BLaER1 (cell line): ENCODE measurements at regions not wholly inside any gene's neighbourhood (a gene's known extent, or its start where the extent isn't known, plus 50 kb on each side); places are given as distances from the start of the nearest gene placed in this dataset.

Source experiments
- H3K27ac ChIP-seq: shearing (Covaris generic); formaldehyde crosslinking; 2 replicates; pipeline ENCODE4 v1.8.1; 2022
- H3K27me3 ChIP-seq: shearing (Covaris generic); formaldehyde crosslinking; 2 replicates; pipeline ENCODE4 v1.8.1; 2022
- H3K36me3 ChIP-seq: shearing (Covaris generic); formaldehyde crosslinking; 2 replicates; pipeline ENCODE4 v1.8.1; 2022
- H3K4me1 ChIP-seq: shearing (Covaris generic); formaldehyde crosslinking; 2 replicates; pipeline ENCODE4 v1.8.1; 2022
- H3K4me2 ChIP-seq: shearing (Covaris generic); formaldehyde crosslinking; 2 replicates; pipeline ENCODE4 v1.8.1; 2022
- H3K4me3 ChIP-seq: shearing (Covaris generic); formaldehyde crosslinking; 2 replicates; pipeline ENCODE4 v1.8.1; 2022
- H3K9ac ChIP-seq: shearing (Covaris generic); formaldehyde crosslinking; 2 replicates; pipeline ENCODE4 v1.8.1; 2022
- H3K9me3 ChIP-seq: shearing (Covaris generic); formaldehyde crosslinking; 2 replicates; pipeline ENCODE4 v1.8.1; 2022
- H4K20me1 ChIP-seq: shearing (Covaris generic); formaldehyde crosslinking; 2 replicates; pipeline ENCODE4 v1.8.1; 2022
- Cebpa-rat ChIP-seq: shearing (Covaris generic); IDR thresholded peaks from 2 replicates; pipeline ENCODE4 v1.8.1; 2022

- H4K20me1 ChIP-seq = no peaks in the 10 kb centered on the region
- H3K4me1 ChIP-seq = no peaks in the 10 kb centered on the region
- no peak for TF ChIP-seq Cebpa-rat
Observed at GRCh38 chr7:156466955-156467625, 173.5 kb upstream of the RNF32 start.

DNA sequence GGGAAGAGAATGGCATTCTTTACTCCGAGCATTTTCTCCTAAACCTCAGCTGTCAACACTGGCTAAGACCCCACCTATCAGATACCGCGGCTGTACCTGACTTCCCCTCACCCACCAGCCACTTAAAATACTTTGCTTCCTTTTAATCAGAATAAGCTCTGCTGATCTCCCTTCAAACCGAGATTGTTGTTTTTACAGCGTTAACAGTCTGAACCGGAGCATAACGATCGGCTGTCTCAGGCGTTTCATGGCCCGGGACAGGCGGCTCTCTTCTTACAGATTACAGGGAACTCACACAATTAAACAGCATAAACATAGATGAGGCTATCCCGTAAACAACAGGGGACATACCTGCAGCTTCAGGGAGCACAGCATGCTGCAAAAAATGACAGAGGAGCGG is 174.3 kb upstream of the RNF32 start:
- Histone ChIP-seq H3K4me2 (no peak overlapping the region), H3K4me1 (no peaks in the 10 kb centered on the region), H3K9me3 (no peaks in the 10 kb centered on the region), H4K20me1 (no peaks in the 10 kb centered on the region), H3K4me3 (no peak overlapping the region), H3K9ac (no peak overlapping the region), H3K36me3 (no peaks in the 10 kb centered on the region), H3K27me3 (no peaks in the 10 kb centered on the region), H3K27ac (no peak overlapping the region)
- TF ChIP-seq Cebpa-rat = no peak

More at GRCh38 chr7:156466955-156467625, 173.5 kb upstream of the RNF32 start:
- H3K9me3 ChIP-seq = no peaks in the 10 kb centered on the region
- H3K9ac ChIP-seq = no peak overlapping the region
- H3K4me3 ChIP-seq = no peak overlapping the region
- H3K27ac ChIP-seq = no peak overlapping the region
- no peaks in the 10 kb centered on the region; the same call in 1 of the 2 replicates for H3K27me3 ChIP-seq
- H3K36me3 ChIP-seq = no peaks in the 10 kb centered on the region
- H3K4me2 ChIP-seq = no peak overlapping the region

- Histone ChIP-seq H3K4me3 (no peak overlapping the region), H3K9me3 (no peaks in the 10 kb centered on the region), H3K4me1 (no peaks in the 10 kb centered on the region), H3K27me3 (no peaks in the 10 kb centered on the region), H3K27ac (no peak overlapping the region), H3K4me2 (no peak overlapping the region), H4K20me1 (no peaks in the 10 kb centered on the region), H3K36me3 (no peaks in the 10 kb centered on the region), H3K9ac (no peak overlapping the region)
- TF ChIP-seq Cebpa-rat = no peak
Observed at GRCh38 chr7:156465186-156465585, 175.4 kb upstream of the RNF32 start.

- no peak overlapping the region for H3K27ac ChIP-seq
- no peak overlapping the region for H3K4me3 ChIP-seq
- H3K9ac ChIP-seq = no peak overlapping the region
- no peak overlapping the region for H3K4me2 ChIP-seq
- H3K4me1 ChIP-seq = no peaks in the 10 kb centered on the region
- H3K27me3 ChIP-seq = no peaks in the 10 kb centered on the region
- H3K9me3 ChIP-seq = no peaks in the 10 kb centered on the region
- H4K20me1 ChIP-seq = no peaks in the 10 kb centered on the region
- H3K36me3 ChIP-seq = no peaks in the 10 kb centered on the region
- no peak for TF ChIP-seq Cebpa-rat
Observed at GRCh38 chr7:156464339-156464738, 176.2 kb upstream of the RNF32 start.

GRCh38 chr7:156463280-156463679 is 177.3 kb upstream of the RNF32 start:
- no peaks in the 10 kb centered on the region for H3K4me1 ChIP-seq
- no peaks in the 10 kb centered on the region for H4K20me1 ChIP-seq
- no peak overlapping the region for H3K4me3 ChIP-seq
- no peaks in the 10 kb centered on the region for H3K9me3 ChIP-seq
- no peaks in the 10 kb centered on the region for H3K27me3 ChIP-seq
- H3K27ac ChIP-seq = no peak overlapping the region
- H3K36me3 ChIP-seq = no peaks in the 10 kb centered on the region
- H3K4me2 ChIP-seq = no peak overlapping the region
- no peak overlapping the region for H3K9ac ChIP-seq
- no peak for TF ChIP-seq Cebpa-rat

GRCh38 chr7:156461881-156462665 is 178.5 kb upstream of the RNF32 start:
- Histone ChIP-seq H4K20me1 (no peaks in the 10 kb centered on the region), H3K4me3 (no peak overlapping the region), H3K27ac (no peak overlapping the region), H3K27me3 (no peaks in the 10 kb centered on the region), H3K36me3 (no peaks in the 10 kb centered on the region), H3K9me3 (no peaks in the 10 kb centered on the region), H3K9ac (no peak overlapping the region), H3K4me1 (no peaks in the 10 kb centered on the region), H3K4me2 (no peak overlapping the region)
- no peak for TF ChIP-seq Cebpa-rat

- Histone ChIP-seq H3K4me1 (no peaks in the 10 kb centered on the region), H3K4me2 (no peak overlapping the region), H3K36me3 (no peaks in the 10 kb centered on the region), H3K9me3 (no peaks in the 10 kb centered on the region), H3K4me3 (no peak overlapping the region), H3K27me3 (no peaks in the 10 kb centered on the region), H4K20me1 (no peaks in the 10 kb centered on the region), H3K9ac (no peak overlapping the region), H3K27ac (no peak overlapping the region)
- TF ChIP-seq Cebpa-rat = no peak
Observed at GRCh38 chr7:156460858-156461627, 179.5 kb upstream of the RNF32 start.

DNA sequence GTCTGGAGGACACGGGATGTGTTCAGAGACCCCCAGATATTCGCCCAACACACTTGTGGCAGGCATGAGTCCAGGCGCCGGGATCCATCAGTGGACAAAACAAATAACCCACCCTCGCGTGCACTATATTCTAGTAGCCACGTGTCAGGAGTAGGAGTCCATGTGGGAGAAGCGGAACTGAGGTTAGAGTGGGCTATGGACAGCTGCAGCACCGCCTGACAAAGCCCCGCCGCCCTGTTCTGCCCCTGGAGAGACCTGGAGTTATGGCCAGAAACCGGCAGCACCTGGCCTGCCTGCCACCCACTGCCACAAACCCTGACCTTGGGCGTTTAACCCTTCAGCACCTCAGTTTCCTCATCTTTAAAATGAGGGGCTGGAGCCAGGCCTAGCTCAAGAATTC is 181.0 kb upstream of the RNF32 start:
- Histone ChIP-seq H3K4me1 (no peaks in the 10 kb centered on the region), H3K27ac (no peak overlapping the region), H3K36me3 (no peaks in the 10 kb centered on the region), H3K4me2 (no peak overlapping the region), H3K9ac (no peak overlapping the region), H3K4me3 (no peak overlapping the region), H3K9me3 (no peaks in the 10 kb centered on the region), H3K27me3 (no peaks in the 10 kb centered on the region), H4K20me1 (no peaks in the 10 kb centered on the region)
- TF ChIP-seq Cebpa-rat = no peak

DNA sequence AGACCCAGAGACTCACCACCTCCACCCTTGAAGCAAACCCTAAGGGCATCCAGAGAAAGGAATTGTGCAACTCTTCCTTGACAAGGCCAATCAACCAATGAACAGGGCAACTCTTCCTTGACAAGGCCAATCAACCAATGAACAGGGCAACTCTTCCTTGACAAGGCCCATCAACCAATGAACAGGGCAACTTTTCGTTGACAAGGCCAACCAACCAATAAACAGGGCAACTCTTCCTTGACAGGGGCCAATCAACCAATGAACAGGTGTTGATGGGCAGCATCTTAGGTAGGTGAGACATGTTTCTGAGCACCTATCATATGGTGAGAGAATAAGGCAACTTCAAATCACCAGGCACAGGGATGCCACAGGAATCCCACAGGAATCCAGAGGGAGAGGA is 181.5 kb upstream of the RNF32 start:
- Histone ChIP-seq H3K4me2 (no peak overlapping the region), H3K4me3 (no peak overlapping the region), H3K27ac (no peak overlapping the region), H3K4me1 (no peaks in the 10 kb centered on the region), H3K36me3 (no peaks in the 10 kb centered on the region), H4K20me1 (no peaks in the 10 kb centered on the region), H3K9me3 (no peaks in the 10 kb centered on the region), H3K9ac (no peak overlapping the region), H3K27me3 (no peaks in the 10 kb centered on the region)
- no peak for TF ChIP-seq Cebpa-rat

DNA sequence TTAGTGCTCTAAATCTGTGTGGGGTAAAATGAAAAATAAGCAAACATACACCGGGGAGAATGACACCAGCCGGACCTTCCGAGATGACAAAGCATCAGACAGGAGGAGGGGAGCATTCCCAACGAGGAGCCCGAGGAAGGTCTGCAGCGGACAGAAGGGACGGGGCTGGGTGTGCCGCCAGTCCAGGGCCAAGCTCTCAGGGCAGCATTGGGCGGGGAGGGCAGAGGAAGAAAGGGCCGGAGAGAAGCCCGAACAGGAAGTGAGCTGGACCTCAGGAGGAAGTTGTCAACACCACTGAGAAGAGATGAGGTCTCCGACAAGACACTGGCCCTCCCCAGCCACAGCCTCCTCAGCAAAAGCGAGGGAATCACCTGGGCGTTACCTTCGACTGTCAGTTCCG is 182.6 kb upstream of the RNF32 start:
- H3K27ac ChIP-seq = no peak overlapping the region
- H3K4me3 ChIP-seq = no peak overlapping the region
- no peaks in the 10 kb centered on the region for H3K9me3 ChIP-seq
- H3K4me2 ChIP-seq = no peak overlapping the region
- H3K4me1 ChIP-seq = no peaks in the 10 kb centered on the region
- H4K20me1 ChIP-seq = no peaks in the 10 kb centered on the region
- no peaks in the 10 kb centered on the region for H3K27me3 ChIP-seq
- no peak for TF ChIP-seq Cebpa-rat
- no peak overlapping the region for H3K9ac ChIP-seq
- no peaks in the 10 kb centered on the region for H3K36me3 ChIP-seq
